ENCODE measurements at regions not wholly inside any gene's neighbourhood (a gene's known extent, or its start where the extent isn't known, plus 50 kb on each side); places are given as distances from the start of the nearest gene placed in this dataset.

GRCh38 chr4:125045311-125045710, 269.4 kb upstream of the FAT4 start (continued):
- TF ChIP-seq ZBTB4 (CRISPR knock-in tag; IDR thresholded peaks at IDR 0.05) (no peak), BMI1 (IDR thresholded peaks at IDR 0.05; ENCODE audit: borderline replicate concordance) (no peak), KDM1A (IDR thresholded peaks at IDR 0.05; ENCODE audit: borderline replicate concordance) (no peak), RCOR1 (conservative IDR thresholded peaks at IDR 0.05; ENCODE audit: low read depth, low read length) (no peak), SIX5 (IDR thresholded peaks at IDR 0.05; ENCODE audit: low read depth, low read length, severe bottlenecking) (no peak)

GRCh38 chr4:125044886-125045285, 269.9 kb upstream of the FAT4 start:
- H3K36me3 ChIP-seq (ENCODE audit: control insufficient read depth in 2 of 2, insufficient read depth in 2 of 2, low read length in 1 of 2), result no peaks in the 10 kb centered on the region
- H3K79me2 ChIP-seq (ENCODE audit: control insufficient read depth, insufficient read depth, low read length), result no peaks in the 10 kb centered on the region
- no peak overlapping the region for H3K4me2 ChIP-seq (ENCODE audit: control insufficient read depth, insufficient read depth)
- FAIRE-seq (no peak), DNase-seq (ENCODE audit: low read depth, low spot score) (no peak), ATAC-seq (no peak)
- TF ChIP-seq SMC3 (IDR thresholded peaks at IDR 0.05; ENCODE audit: borderline replicate concordance, low read length) (no peak), REST (IDR thresholded peaks at IDR 0.05; ENCODE audit: low read depth, low read length) (no peak), RCOR1 (conservative IDR thresholded peaks at IDR 0.05; ENCODE audit: low read depth, low read length) (no peak), IKZF1 (conservative IDR thresholded peaks at IDR 0.05) (no peak), CTCF (IDR thresholded peaks at IDR 0.05 in 2 of 3, conservative IDR thresholded peaks at IDR 0.05 in 1 of 3; ENCODE audit: control insufficient read depth in 2 of 3, extremely low read depth in 1 of 3, insufficient read depth in 1 of 3, low read depth in 3 of 3, low read length in 3 of 3) (no peak), SREBF1 (IDR thresholded peaks at IDR 0.05; ENCODE audit: low read length) (no peak), FOXK2 (IDR thresholded peaks at IDR 0.05) (no peak), ZBTB33 (IDR thresholded peaks at IDR 0.05) (no peak)
- intact Hi-C loops (cut with micrococcal nuclease; ENCODE audit: unreplicated experiment) (no loop called here), in situ Hi-C loops (cut with MboI) (no loop called here)
- ChIA-PET SMC1A (ENCODE audit: uncharacterized antibody, unreplicated experiment) (no interaction called here), RAD21 (ENCODE audit: unreplicated experiment) (no interaction called here), CTCF (no interaction called here), POLR2A (no interaction called here)
- no peaks in the 10 kb centered on the region for H3K27me3 ChIP-seq (replicated peaks in 1 of 2; ENCODE audit: control insufficient read depth in 2 of 2, insufficient read depth in 2 of 2, low read length in 1 of 2)
- H3K9ac ChIP-seq (ENCODE audit: control insufficient read depth, insufficient read depth, low read length), result no peak overlapping the region
- 2% methylated on average over 3 of the region's 3 CpGs for WGBS (ENCODE audit: insufficient coverage, insufficient replicate concordance, low lambda C conversion rate, missing lambda C conversion rate)
- no TSS peak for BruUV-seq (replicated peaks)
- no peak overlapping the region for H2AFZ ChIP-seq (ENCODE audit: control insufficient read depth, low read depth, low read length)
- no peaks in the 10 kb centered on the region for H3K9me3 ChIP-seq (replicated peaks; ENCODE audit: control insufficient read depth, insufficient read depth, low read length)
- no peaks in the 10 kb centered on the region for H3K4me1 ChIP-seq (ENCODE audit: control insufficient read depth, insufficient read depth, low read length)
- no peak overlapping the region for H3K4me3 ChIP-seq
- no peaks in the 10 kb centered on the region for H4K20me1 ChIP-seq (ENCODE audit: control insufficient read depth, insufficient read depth)
- H3K27ac ChIP-seq (ENCODE audit: control insufficient read depth, insufficient read depth), result no peak overlapping the region

Data from GM12878 (cell line).